Heart right ventricle (tissue), 16 donors: ENCODE measurements at regions not wholly inside any gene's neighbourhood (a gene's known extent, or its start where the extent isn't known, plus 50 kb on each side); places are given as distances from the start of the nearest gene placed in this dataset.

Source experiments
- ATAC-seq, 8 donors: fragments of 200-7000 bp; cut with Tn5 transposase; one replicate each; pipeline ENCODE4 v1.9.1; 2020; ENCODE audit warnings: mild to moderate bottlenecking in 8 of 8, moderate library complexity in 8 of 8, moderate number of reproducible peaks in 1 of 8
- DNase-seq, 2 donors: peaks; one replicate each; pipeline ENCODE4 v3.0.0-alpha.2; 2020
- H3K27ac ChIP-seq, 10 donors: fragments of 200-600 bp; sonication (generic) in 2 of 10; one replicate each; pipeline versions ENCODE4 v1.5.0 to v1.8.0; 2020 to 2022; ENCODE audit warnings: mild to moderate bottlenecking in 3 of 10
- H3K27me3 ChIP-seq, 7 donors: fragments of 200-600 bp; one replicate each; pipeline ENCODE4 v1.8.0; 2021 to 2022; ENCODE audit warnings: mild to moderate bottlenecking in 2 of 7
- H3K36me3 ChIP-seq, 9 donors: fragments of 200-600 bp; sonication (generic) in 1 of 9; one replicate each; pipeline versions ENCODE4 v1.5.0 to v1.8.0; 2020 to 2022; ENCODE audit warnings: mild to moderate bottlenecking in 2 of 9
- H3K4me1 ChIP-seq, 9 donors: fragments of 200-600 bp; sonication (generic) in 1 of 9; one replicate each; pipeline versions ENCODE4 v1.5.0 to v1.8.0; 2020 to 2022; ENCODE audit warnings: mild to moderate bottlenecking in 4 of 9
- H3K4me3 ChIP-seq, 10 donors: fragments of 200-600 bp; sonication (generic) in 2 of 10; one replicate each; pipeline versions ENCODE4 v1.5.0 to v1.8.0; 2020 to 2022; ENCODE audit warnings: mild to moderate bottlenecking in 7 of 10, moderate library complexity in 2 of 10
- H3K9me3 ChIP-seq, 11 donors: fragments of 200-600 bp in 10 of 11; sonication (generic) in 2 of 11; one replicate each; pipeline versions ENCODE4 v1.5.0 to v1.8.0; 2013 to 2022; ENCODE audit warnings: mild to moderate bottlenecking in 2 of 11, control low read depth in 1 of 11, moderate library complexity in 1 of 11
- CTCF ChIP-seq, 9 donors: fragments of 200-600 bp; sonication (generic) in 2 of 9; IDR thresholded peaks; one replicate each; pipeline versions ENCODE4 v1.5.0 to v1.8.0; 2021 to 2022; ENCODE audit warnings: antibody characterized with exemption in 9 of 9, mild to moderate bottlenecking in 5 of 9, moderate library complexity in 1 of 9
- WGBS, 2 donors: extraction: QIAGEN DNeasy Blood & Tissue Kit; methylation state at CpG; one replicate each; pipeline ENCODE4 v1.1.7; 2013; ENCODE audit warnings: inconsistent platforms in 1 of 2; 5-methylcytosine and 5-hydroxymethylcytosine counted together
- intact Hi-C, 10 donors: fragments of 100-400 bp; cut with DNase I; formaldehyde crosslinking; loops; one replicate each; pipeline versions ENCODE4 v1.11.1 to v1.14.2; 2022
- donor health status: Arrhythmogenic right ventricular cardiomyopathy.
- donor health status: ischemic (EF 13 %, LVEDD 7.1; RV severe dilation, severe dysfunction).
- donor health status: healthy with polysubstance abuse.
- donor health status: DM: no; HTN: yes; CAD: no.
- donor health status: DM: no; HTN: no; CAD: no.
- donor health status: ischemic (EF 25% LVEDD 6.9; RV normal size, moderate dysfunction).
- donor health status: ischemic (EF 25% LVEDD 5.7; RV mildly dilated, moderate dysfunction).
- donor health status: healthy.
- donor health status: DM: yes; HTN: yes; CAD: no.
- donor health status: Ischemic cardiomyopathy.
- donor health status: ischemic (EF 35%, LVEDD 5.7; RV mildly dilated, moderate dysfunction).
- donor health status: nonischemic (EF 11% LVEDD 7.7; RV severe dilation, severe dysfunction).
- donor health status: DM: yes; HTN: yes; CAD: no.
- donor health status: PGD.
- donor health status: ischemic (EF 29% LVEDD 5.4; RV normal size, mild dysfunction).
- donor health status: nonischemic (EF 23%, LVEDD 6.1; RV moderate dilation, normal function).

GRCh38 chr2:7400628-7401027, 483.4 kb downstream of the RNF144A start:
- DNase-seq (no peak), ATAC-seq (no peak)
- no peaks in the 10 kb centered on the region for H3K36me3 ChIP-seq
- intact Hi-C loops = no loop called here
- H3K9me3 ChIP-seq = no peaks in the 10 kb centered on the region
- no peak overlapping the region for H3K4me3 ChIP-seq
- H3K27ac ChIP-seq = no peak overlapping the region
- TF ChIP-seq CTCF (IDR thresholded peaks at IDR 0.05) = no peak
- H3K27me3 ChIP-seq = peaks cover 0 to 37% (median 9%) of the 10 kb centered on the region in 7 donors
- H3K4me1 ChIP-seq = no peaks in the 10 kb centered on the region
- 70 to 71% methylated on average over 4 of the region's 4 CpGs for WGBS, 2 donors

- Histone ChIP-seq H3K27ac (no peak overlapping the region), H3K9me3 (no peaks in the 10 kb centered on the region), H3K27me3 (peaks cover 0 to 48% (median 17%) of the 10 kb centered on the region in 7 donors), H3K4me3 (no peak overlapping the region), H3K4me1 (peaks cover 0 to 13% (median 0%) of the 10 kb centered on the region in 9 donors), H3K36me3 (no peaks in the 10 kb centered on the region)
- TF ChIP-seq CTCF (IDR thresholded peaks at IDR 0.05) = no peak
- ATAC-seq (no peak), DNase-seq (no peak)
- 95 to 97% methylated on average over 6 of the region's 6 CpGs for WGBS, 2 donors
- intact Hi-C loops = no loop called here
Measured at GRCh38 chr2:7403092-7403775, 486.0 kb downstream of the RNF144A start.

- Histone ChIP-seq H3K4me1 (peaks cover 0 to 13% (median 0%) of the 10 kb centered on the region in 9 donors), H3K27me3 (peaks cover 0 to 43% (median 17%) of the 10 kb centered on the region in 7 donors), H3K9me3 (no peaks in the 10 kb centered on the region), H3K36me3 (no peaks in the 10 kb centered on the region), H3K4me3 (no peak overlapping the region), H3K27ac (no peak overlapping the region)
- no peak for TF ChIP-seq CTCF (IDR thresholded peaks at IDR 0.05)
- ATAC-seq (peak in 6 of 8 donors; percentile 44 to 74 (median 58)), DNase-seq (peak in 1 of 2 donors; percentile 29)
- WGBS, 2 donors = 38 to 54% methylated on average over 9 of the region's 9 CpGs
- intact Hi-C loops = no loop called here
Measured at GRCh38 chr2:7405861-7406715, 488.9 kb downstream of the RNF144A start.

GRCh38 chr2:7407001-7407400, 489.8 kb downstream of the RNF144A start:
- Histone ChIP-seq H3K27me3 (peaks cover 0 to 34% (median 17%) of the 10 kb centered on the region in 7 donors), H3K4me3 (no peak overlapping the region), H3K27ac (no peak overlapping the region), H3K4me1 (peaks cover 0 to 13% (median 0%) of the 10 kb centered on the region in 9 donors), H3K9me3 (no peaks in the 10 kb centered on the region), H3K36me3 (no peaks in the 10 kb centered on the region)
- 68 to 75% methylated on average over 7 of the region's 7 CpGs for WGBS, 2 donors
- intact Hi-C loops = no loop called here
- DNase-seq (no peak), ATAC-seq (no peak)
- TF ChIP-seq CTCF (IDR thresholded peaks at IDR 0.05) = no peak
